Osteocyte (in vitro differentiated cells): ENCODE measurements at regions not wholly inside any gene's neighbourhood (a gene's known extent, or its start where the extent isn't known, plus 50 kb on each side); places are given as distances from the start of the nearest gene placed in this dataset.

Source experiments
- DNase-seq: peaks from one replicate; pipeline ENCODE4 v3.0.0; 2021; ENCODE audit warnings: mixed read lengths; ENCODE audit not compliant: unreplicated experiment; ENCODE audit errors: extremely low spot score
- H3K27ac Mint-ChIP-seq: one replicate; pipeline ENCODE4 v1.8.0; 2021; ENCODE audit warnings: mild to moderate bottlenecking, mixed read lengths; ENCODE audit not compliant: unreplicated experiment
- H3K27me3 Mint-ChIP-seq: one replicate; pipeline ENCODE4 v1.8.0; 2021; ENCODE audit warnings: mixed read lengths; ENCODE audit not compliant: unreplicated experiment
- H3K36me3 Mint-ChIP-seq: one replicate; pipeline ENCODE4 v1.8.0; 2021; ENCODE audit warnings: mixed read lengths; ENCODE audit not compliant: unreplicated experiment
- H3K4me1 Mint-ChIP-seq: one replicate; pipeline ENCODE4 v1.8.0; 2021; ENCODE audit warnings: mixed read lengths; ENCODE audit not compliant: unreplicated experiment
- H3K4me3 Mint-ChIP-seq: one replicate; pipeline ENCODE4 v1.8.0; 2021; ENCODE audit warnings: mild to moderate bottlenecking, moderate library complexity, mixed read lengths; ENCODE audit not compliant: unreplicated experiment
- H3K9me3 Mint-ChIP-seq: one replicate; pipeline ENCODE4 v1.8.0; 2021; ENCODE audit warnings: mixed read lengths; ENCODE audit not compliant: unreplicated experiment
- TF ChIP-seq, protein P1 (sequence below): fragments of 200-600 bp; sonication (generic); IDR thresholded peaks from 2 replicates; pipeline ENCODE4 v1.5.0; 2021; ENCODE audit warnings: antibody characterized with exemption, mild to moderate bottlenecking, moderate library complexity

DNA sequence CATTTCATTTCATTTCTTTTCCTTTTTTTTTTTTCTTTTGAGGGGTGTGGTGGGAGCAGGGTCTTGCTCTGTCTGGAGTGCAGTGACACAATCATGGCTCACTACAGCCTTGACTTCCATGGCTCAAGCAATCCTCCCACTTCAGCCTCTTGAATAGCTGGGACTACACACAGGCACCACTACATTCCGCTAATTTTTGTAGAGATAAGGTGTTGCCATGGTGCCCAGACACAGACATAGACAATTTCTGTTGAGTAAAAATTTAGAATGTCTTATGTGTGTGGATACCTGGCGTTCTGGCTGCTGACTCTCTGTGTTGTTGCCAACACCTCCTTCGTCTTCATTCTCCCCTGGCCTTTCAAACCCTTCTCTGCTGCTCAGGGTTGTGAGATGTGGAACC, 54.0 kb upstream of the PRSS58 start:
- no peak for DNase-seq

DNA sequence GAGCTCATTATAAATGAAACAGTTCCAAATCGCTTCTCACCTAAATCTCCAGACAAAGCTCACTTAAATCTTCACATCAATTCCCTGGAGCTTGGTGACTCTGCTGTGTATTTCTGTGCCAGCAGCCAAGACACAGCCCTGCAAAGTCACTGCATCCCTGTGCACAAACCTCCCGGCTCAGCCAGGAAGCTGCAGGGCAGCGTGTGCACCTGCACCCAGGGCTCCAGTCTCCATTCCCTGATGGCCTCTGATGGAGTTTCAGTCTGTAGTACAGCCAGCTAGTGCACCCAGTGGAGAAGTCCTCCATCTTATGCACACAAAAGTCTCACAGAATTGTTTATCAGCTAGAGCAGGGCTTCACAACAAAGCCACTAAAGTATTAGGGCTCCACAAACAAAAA, 51.1 kb upstream of the PRSS58 start:
- Mint-ChIP-seq H3K27ac (no peak overlapping the region), H3K9me3 (no peaks in the 10 kb centered on the region), H3K36me3 (no peaks in the 10 kb centered on the region), H3K4me1 (no peaks in the 10 kb centered on the region), H3K27me3 (peaks cover 11% of the 10 kb centered on the region), H3K4me3 (no peak overlapping the region)
- DNase-seq = no peak
- TF ChIP-seq, protein P1, sequence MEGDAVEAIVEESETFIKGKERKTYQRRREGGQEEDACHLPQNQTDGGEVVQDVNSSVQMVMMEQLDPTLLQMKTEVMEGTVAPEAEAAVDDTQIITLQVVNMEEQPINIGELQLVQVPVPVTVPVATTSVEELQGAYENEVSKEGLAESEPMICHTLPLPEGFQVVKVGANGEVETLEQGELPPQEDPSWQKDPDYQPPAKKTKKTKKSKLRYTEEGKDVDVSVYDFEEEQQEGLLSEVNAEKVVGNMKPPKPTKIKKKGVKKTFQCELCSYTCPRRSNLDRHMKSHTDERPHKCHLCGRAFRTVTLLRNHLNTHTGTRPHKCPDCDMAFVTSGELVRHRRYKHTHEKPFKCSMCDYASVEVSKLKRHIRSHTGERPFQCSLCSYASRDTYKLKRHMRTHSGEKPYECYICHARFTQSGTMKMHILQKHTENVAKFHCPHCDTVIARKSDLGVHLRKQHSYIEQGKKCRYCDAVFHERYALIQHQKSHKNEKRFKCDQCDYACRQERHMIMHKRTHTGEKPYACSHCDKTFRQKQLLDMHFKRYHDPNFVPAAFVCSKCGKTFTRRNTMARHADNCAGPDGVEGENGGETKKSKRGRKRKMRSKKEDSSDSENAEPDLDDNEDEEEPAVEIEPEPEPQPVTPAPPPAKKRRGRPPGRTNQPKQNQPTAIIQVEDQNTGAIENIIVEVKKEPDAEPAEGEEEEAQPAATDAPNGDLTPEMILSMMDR = no peak

More for the DNA sequence above, 54.0 kb upstream of the PRSS58 start:
- no peaks in the 10 kb centered on the region for H3K4me1 Mint-ChIP-seq
- H3K27me3 Mint-ChIP-seq = peaks cover 8% of the 10 kb centered on the region
- H3K9me3 Mint-ChIP-seq = no peaks in the 10 kb centered on the region
- H3K36me3 Mint-ChIP-seq = no peaks in the 10 kb centered on the region
- H3K4me3 Mint-ChIP-seq = no peak overlapping the region
- no peak overlapping the region for H3K27ac Mint-ChIP-seq
- TF ChIP-seq, protein P1 = no peak

DNA sequence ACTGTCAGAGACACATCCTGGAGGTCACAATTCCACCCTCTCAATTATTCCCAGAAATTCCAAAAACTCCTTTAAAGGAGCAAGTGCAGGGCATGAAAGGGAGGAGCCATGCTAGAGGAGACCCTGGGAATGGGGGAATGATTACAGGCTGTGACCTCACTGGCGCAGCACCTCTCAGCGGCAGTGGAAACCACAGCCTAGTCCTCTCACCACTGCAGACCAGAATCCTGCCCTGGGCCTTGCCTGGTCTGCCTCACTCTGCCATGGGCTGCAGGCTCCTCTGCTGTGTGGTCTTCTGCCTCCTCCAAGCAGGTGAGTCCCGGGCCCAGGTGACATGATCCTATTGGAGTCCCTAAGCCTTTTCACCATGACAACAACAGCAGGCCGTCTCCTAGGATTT, 50.5 kb upstream of the PRSS58 start:
- Mint-ChIP-seq H3K4me1 (no peaks in the 10 kb centered on the region), H3K27ac (no peak overlapping the region), H3K36me3 (no peaks in the 10 kb centered on the region), H3K4me3 (no peak overlapping the region), H3K9me3 (no peaks in the 10 kb centered on the region), H3K27me3 (peaks cover 15% of the 10 kb centered on the region)
- DNase-seq = no peak
- TF ChIP-seq, protein P1 = no peak
